ENCODE measurements at regions not wholly inside any gene's neighbourhood (a gene's known extent, or its start where the extent isn't known, plus 50 kb on each side); places are given as distances from the start of the nearest gene placed in this dataset.
"Not testable (repeated sequence)": the region's sequence is repeated elsewhere in the genome, so short reads cannot be mapped to it uniquely, and the experiment has no call there.

DNA sequence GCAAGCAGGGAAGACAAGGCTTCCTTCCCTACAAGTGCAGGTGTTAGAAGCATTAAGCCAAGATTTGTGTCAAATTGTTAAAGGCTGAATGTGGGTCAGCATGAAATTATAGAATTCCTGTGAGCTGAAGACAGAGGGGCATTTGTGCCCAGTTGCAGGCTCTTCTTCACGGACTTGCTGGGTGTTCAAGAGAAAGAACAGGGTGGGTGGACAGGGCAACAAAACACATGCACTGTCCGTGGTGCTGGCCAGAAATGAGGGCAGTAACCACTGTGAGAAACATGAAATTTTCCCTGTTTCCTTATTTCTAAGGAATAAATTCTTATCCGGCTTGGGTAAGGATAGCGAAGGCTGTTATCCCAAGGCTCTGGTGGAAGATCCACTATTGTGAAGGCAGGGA lies 579.5 kb upstream of the HTR1E start:
- Histone ChIP-seq H3K36me3 (ENCODE audit: control insufficient read depth, insufficient read depth, low read length) (no peaks in the 10 kb centered on the region), H3K27me3 (ENCODE audit: control insufficient read depth, insufficient read depth, low read length) (no peaks in the 10 kb centered on the region), H3K4me3 (ENCODE audit: low read depth, low read length) (no peak overlapping the region)
- FAIRE-seq (no peak), DNase-seq (ENCODE audit: low read depth) (no peak)
- TF ChIP-seq, protein P1, sequence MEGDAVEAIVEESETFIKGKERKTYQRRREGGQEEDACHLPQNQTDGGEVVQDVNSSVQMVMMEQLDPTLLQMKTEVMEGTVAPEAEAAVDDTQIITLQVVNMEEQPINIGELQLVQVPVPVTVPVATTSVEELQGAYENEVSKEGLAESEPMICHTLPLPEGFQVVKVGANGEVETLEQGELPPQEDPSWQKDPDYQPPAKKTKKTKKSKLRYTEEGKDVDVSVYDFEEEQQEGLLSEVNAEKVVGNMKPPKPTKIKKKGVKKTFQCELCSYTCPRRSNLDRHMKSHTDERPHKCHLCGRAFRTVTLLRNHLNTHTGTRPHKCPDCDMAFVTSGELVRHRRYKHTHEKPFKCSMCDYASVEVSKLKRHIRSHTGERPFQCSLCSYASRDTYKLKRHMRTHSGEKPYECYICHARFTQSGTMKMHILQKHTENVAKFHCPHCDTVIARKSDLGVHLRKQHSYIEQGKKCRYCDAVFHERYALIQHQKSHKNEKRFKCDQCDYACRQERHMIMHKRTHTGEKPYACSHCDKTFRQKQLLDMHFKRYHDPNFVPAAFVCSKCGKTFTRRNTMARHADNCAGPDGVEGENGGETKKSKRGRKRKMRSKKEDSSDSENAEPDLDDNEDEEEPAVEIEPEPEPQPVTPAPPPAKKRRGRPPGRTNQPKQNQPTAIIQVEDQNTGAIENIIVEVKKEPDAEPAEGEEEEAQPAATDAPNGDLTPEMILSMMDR (IDR thresholded peaks at IDR 0.05; ENCODE audit: insufficient read depth, low read length, severe bottlenecking), result no peak

DNA sequence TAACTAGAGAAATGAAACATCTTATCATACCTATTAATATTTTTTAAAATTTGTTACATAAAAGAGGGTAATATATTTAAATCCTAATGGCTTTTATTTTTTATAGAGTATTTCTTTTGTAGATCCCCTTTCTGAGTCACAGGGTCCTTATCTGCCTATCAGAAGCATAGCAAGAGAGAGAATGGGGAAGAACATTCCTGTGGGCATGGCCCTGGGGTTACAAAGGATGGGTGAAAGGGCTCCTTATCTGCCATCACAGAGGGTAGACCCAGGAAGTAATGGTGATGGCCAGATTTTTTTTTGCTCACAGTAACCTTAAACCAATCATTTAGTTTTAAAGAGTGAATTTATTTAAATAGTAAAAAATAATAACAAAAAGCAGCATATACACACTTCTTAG lies 582.1 kb upstream of the HTR1E start:
- DNase-seq (ENCODE audit: low read depth) (no peak), FAIRE-seq (no peak)
- H3K4me3 ChIP-seq (ENCODE audit: low read depth, low read length), result no peak overlapping the region
- TF ChIP-seq, protein P1 (IDR thresholded peaks at IDR 0.05; ENCODE audit: insufficient read depth, low read length, severe bottlenecking), result no peak
- H3K36me3 ChIP-seq (ENCODE audit: control insufficient read depth, insufficient read depth, low read length), result no peaks in the 10 kb centered on the region
- H3K27me3 ChIP-seq (ENCODE audit: control insufficient read depth, insufficient read depth, low read length), result no peaks in the 10 kb centered on the region

DNA sequence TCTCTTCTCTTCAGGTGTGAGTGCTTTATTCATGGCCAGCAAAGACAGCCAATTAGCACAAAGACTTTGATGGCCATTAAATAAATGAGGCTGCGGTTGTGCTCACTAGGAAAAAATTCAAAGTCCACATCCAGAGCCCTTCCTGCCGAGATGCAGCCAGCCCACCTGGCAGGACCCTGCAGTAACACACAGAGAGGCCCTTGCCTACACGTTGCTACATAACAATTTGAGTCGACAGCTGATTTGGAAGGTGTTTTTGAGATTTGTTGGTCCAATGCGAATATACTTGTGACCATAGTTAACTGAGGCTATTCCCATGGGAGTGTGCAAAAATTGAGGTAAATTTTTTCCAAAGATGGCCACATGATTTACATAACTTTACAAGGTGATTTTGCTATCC lies 605.4 kb upstream of the HTR1E start:
- no peaks in the 10 kb centered on the region for H3K27me3 ChIP-seq (ENCODE audit: control insufficient read depth, insufficient read depth, low read length)
- TF ChIP-seq, protein P1 (IDR thresholded peaks at IDR 0.05; ENCODE audit: insufficient read depth, low read length, severe bottlenecking), result no peak
- H3K36me3 ChIP-seq (ENCODE audit: control insufficient read depth, insufficient read depth, low read length), result no peaks in the 10 kb centered on the region
- H3K4me3 ChIP-seq (ENCODE audit: low read depth, low read length), result no peak overlapping the region
- DNase-seq (ENCODE audit: low read depth) (no peak), FAIRE-seq (no peak)

DNA sequence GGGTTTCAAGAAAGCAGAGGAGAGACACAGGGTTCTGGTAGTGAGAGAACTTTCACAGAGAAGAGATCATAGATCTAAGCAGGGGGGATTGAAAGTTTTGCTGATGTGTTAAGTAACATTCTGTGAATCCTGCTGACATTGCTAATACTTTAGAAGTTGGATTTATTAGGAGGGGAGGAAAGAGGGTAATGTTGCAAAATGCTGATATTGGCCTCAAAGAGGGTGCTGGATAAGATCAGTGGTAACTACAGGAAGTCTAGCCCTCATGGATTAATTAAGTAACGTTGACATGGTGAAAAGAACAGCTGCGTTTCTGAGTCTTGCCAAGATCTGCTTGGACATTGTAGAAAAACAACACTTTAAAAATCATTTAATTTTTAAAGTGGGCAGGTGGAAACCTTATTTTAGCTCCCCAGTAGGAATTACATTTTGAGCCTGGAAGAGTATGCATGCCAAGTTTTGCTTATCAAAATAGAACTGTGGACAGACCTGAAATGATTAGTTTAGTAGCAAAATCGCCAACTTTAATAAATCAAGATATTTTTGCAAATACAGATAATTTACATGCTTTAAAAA lies 606.0 kb upstream of the HTR1E start:
- FAIRE-seq (no peak), DNase-seq (ENCODE audit: low read depth) (no peak)
- TF ChIP-seq, protein P1 (IDR thresholded peaks at IDR 0.05; ENCODE audit: insufficient read depth, low read length, severe bottlenecking), result no peak
- H3K4me3 ChIP-seq (ENCODE audit: low read depth, low read length), result no peak overlapping the region
- no peaks in the 10 kb centered on the region for H3K36me3 ChIP-seq (ENCODE audit: control insufficient read depth, insufficient read depth, low read length)
- no peaks in the 10 kb centered on the region for H3K27me3 ChIP-seq (ENCODE audit: control insufficient read depth, insufficient read depth, low read length)

DNA sequence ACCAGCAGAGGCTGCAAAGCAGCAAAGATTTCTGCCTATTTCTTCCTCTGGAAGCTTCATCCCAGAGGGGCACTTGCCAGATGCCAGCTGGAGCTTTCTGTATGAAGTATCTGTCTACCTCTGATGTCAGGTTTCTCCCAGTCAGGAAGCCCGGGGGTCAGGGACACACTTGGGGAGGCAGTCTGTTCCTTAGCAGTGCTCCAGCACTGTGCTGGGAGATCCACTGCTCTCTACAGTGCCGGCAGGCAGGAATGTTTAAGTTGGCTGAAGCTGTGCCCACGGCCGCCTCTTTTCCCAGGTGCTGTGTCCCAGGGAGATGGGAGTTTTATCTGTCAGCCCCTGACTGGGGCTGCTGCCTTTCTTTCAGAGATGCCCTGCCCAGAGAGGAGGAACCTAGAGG lies 631.1 kb upstream of the HTR1E start:
- TF ChIP-seq, protein P1 (IDR thresholded peaks at IDR 0.05; ENCODE audit: insufficient read depth, low read length, severe bottlenecking), result no peak
- Histone ChIP-seq H3K36me3 (ENCODE audit: control insufficient read depth, insufficient read depth, low read length) (no peaks in the 10 kb centered on the region), H3K4me3 (ENCODE audit: low read depth, low read length) (no peak overlapping the region), H3K27me3 (ENCODE audit: control insufficient read depth, insufficient read depth, low read length) (no peaks in the 10 kb centered on the region)
- DNase-seq (ENCODE audit: low read depth), result no peak
- no peak for FAIRE-seq

DNA sequence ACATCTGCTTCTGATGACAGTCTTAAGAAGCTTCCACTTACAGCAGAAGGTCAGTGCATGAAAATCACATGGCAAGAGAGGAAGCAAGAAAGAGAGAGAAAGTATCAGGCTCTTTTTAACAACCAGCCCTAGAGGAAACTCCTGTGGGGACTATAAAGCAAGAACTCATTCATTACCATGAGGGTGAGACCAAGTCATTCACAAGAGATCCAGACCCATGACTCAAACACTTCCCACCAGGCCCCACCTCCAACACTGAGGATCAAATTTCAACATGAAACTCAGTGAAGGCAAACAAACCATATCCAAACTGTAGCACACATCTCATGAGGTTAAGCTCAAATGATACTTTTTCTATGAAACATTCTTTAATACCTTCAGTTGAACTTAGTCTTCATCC lies 643.2 kb upstream of the SYNCRIP start:
- TF ChIP-seq, protein P1 (IDR thresholded peaks at IDR 0.05; ENCODE audit: insufficient read depth, low read length, severe bottlenecking), result no peak
- no peaks in the 10 kb centered on the region for H3K27me3 ChIP-seq (ENCODE audit: control insufficient read depth, insufficient read depth, low read length)
- H3K4me3 ChIP-seq (ENCODE audit: low read depth, low read length), result no peak overlapping the region
- DNase-seq (ENCODE audit: low read depth) (no peak), FAIRE-seq (no peak)
- H3K36me3 ChIP-seq (ENCODE audit: control insufficient read depth, insufficient read depth, low read length), result no peaks in the 10 kb centered on the region

DNA sequence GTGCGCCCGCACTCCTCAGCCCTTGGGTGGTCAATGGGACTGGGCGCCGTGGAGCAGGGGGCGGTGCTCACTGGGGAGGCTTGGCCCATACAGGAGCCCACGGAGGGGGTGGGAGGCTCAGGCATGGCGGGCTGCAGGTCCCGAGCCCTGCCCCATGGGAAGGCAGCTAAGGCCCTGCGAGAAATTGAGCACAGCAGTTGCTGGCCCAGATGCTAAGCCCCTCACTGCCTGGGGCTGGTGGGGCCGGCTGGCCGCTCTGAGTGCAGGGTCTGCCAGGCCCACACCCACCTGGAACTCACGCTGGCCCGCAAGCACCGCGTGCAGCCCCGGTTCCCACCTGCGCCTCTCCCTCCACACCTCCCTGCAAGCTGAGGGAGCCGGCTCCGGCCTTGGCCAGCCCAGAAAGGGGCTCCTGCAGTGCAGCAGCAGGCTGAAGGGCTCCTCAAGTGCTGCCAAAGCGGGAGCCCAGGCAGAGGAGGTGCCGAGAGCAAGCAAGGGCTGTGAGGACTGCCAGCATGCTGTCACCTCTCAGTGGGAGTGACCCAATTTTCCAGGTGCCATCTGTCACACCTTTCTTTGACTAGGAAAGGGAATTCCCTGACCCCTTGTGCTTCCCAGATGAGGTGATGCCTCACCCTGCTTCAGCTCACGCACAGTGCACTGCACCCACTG lies 642.3 kb upstream of the SYNCRIP start:
- not testable (repeated sequence) for H3K4me3 ChIP-seq (ENCODE audit: low read depth, low read length); H3K27me3 ChIP-seq (ENCODE audit: control insufficient read depth, insufficient read depth, low read length); FAIRE-seq; DNase-seq (ENCODE audit: low read depth); H3K36me3 ChIP-seq (ENCODE audit: control insufficient read depth, insufficient read depth, low read length)

DNA sequence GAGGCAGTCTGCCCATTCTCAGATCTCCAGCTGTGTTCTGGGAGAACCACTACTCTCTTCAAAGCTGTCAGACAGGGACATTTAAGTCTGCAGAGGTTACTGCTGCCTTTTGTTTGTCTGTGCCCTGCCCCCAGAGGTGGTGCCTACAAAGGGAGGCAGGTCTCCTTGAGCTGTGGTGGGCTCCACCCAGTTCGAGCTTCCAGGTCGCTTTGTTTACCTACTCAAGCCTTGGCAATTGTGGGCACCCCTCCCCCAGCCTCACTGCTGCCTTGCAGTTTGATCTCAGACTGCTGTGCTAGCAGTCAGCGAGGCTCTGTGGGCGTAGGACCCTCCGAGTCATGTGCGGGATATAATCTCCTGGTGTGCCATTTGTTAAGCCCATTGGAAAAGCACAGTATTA lies 640.9 kb upstream of the SYNCRIP start:
- not testable (repeated sequence) for H3K27me3 ChIP-seq (ENCODE audit: control insufficient read depth, insufficient read depth, low read length); DNase-seq (ENCODE audit: low read depth); H3K36me3 ChIP-seq (ENCODE audit: control insufficient read depth, insufficient read depth, low read length); H3K4me3 ChIP-seq (ENCODE audit: low read depth, low read length); FAIRE-seq
